Large intestine (tissue), 3 donors: ENCODE measurements at regions not wholly inside any gene's neighbourhood (a gene's known extent, or its start where the extent isn't known, plus 50 kb on each side); places are given as distances from the start of the nearest gene placed in this dataset.

Experiments used
- DNase-seq, 2 donors: peaks; one replicate each; pipeline versions ENCODE4 v3.0.0 to v3.0.0-alpha.2; 2013
- H3K27ac ChIP-seq: one replicate; pipeline ENCODE4 v1.5.1; 2013; ENCODE audit warnings: low read length
- H3K27me3 ChIP-seq: 2 replicates; pipeline ENCODE4 v1.6.1; 2013; ENCODE audit warnings: low read length; ENCODE audit not compliant: control insufficient read depth, insufficient read depth
- H3K36me3 ChIP-seq: 2 replicates; pipeline ENCODE4 v1.6.1; 2013; ENCODE audit warnings: low read length; ENCODE audit not compliant: control insufficient read depth, insufficient read depth
- H3K4me1 ChIP-seq: one replicate; pipeline ENCODE4 v1.6.1; 2013; ENCODE audit warnings: low read length; ENCODE audit not compliant: control insufficient read depth, insufficient read depth
- H3K4me3 ChIP-seq: one replicate; pipeline ENCODE4 v1.5.1; 2013; ENCODE audit warnings: low read length
- H3K9me3 ChIP-seq: one replicate; pipeline ENCODE4 v1.6.1; 2013; ENCODE audit warnings: mild to moderate bottlenecking, low read depth, low read length, moderate library complexity; ENCODE audit not compliant: control insufficient read depth
- WGBS: methylation state at CpG from one replicate; pipeline ENCODE4 v1.1.5; 2013; ENCODE audit warnings: low lambda C conversion rate; ENCODE audit not compliant: insufficient coverage; 5-methylcytosine and 5-hydroxymethylcytosine counted together

- 80% methylated on average over 1 of the region's 4 CpGs for WGBS
- Histone ChIP-seq H3K27ac (no peak overlapping the region), H3K4me3 (no peak overlapping the region), H3K4me1 (no peaks in the 10 kb centered on the region), H3K27me3 (no peaks in the 10 kb centered on the region), H3K9me3 (no peaks in the 10 kb centered on the region), H3K36me3 (no peaks in the 10 kb centered on the region)
- DNase-seq: no peak
Observed at GRCh38 chr3:164620423-164620822, 457.9 kb downstream of the SI start.

DNA sequence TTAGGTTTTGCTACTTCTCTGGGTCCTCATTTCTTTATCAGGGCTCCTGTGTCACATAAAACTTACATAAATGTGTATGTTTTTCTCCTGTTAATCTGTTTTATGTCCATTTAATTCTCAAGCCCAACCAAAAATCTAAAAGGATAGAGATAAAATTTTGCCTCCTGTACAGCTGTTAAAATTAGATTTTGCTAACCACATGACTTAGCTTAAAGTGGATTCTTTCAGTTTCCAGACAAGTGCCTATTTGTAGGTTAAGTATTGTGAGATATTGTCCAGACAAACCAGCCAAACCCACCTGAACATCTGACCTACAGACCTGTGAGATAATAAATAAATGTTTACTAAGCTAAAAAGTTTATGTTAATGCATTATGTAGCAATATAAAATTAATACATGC, 465.5 kb downstream of the SI start:
- no peaks in the 10 kb centered on the region for H3K27me3 ChIP-seq
- H3K9me3 ChIP-seq: no peaks in the 10 kb centered on the region
- no peaks in the 10 kb centered on the region for H3K4me1 ChIP-seq
- no peak overlapping the region for H3K4me3 ChIP-seq
- DNase-seq: no peak
- H3K36me3 ChIP-seq: no peaks in the 10 kb centered on the region
- no peak overlapping the region for H3K27ac ChIP-seq

DNA sequence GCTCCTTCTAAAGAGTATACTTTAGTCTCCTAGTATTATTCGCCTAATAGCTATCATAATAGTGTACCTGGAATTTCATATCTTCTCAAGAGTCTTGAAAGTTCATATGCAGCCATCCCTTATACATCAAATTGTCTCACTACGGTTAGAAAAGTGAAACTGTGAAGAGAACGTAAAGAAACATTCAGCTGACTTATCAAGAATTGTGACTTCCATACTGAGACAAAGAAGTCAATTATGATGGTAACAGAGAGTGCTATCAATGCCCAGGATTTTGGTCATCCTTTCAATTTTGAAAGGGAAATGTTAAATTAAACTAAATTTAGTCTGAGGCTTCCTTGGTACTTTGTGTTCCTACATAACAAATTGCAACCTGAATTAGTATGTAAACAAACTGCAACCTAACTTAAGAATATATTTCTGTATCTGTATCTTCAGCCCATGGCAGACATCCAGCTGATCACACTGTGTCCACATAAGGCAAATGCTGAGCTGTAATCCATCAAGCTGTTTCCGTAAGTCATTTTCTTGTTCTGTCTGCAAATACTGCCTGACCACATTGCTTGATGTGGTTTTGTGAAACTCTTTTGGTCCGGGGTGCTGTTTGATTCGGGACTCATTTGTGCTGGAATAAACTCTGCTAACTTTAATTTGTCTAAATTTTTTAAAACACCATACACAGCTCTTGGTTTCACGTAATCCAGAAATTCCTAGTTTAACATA, 469.6 kb downstream of the SI start:
- Histone ChIP-seq H3K9me3 (no peaks in the 10 kb centered on the region), H3K4me3 (no peak overlapping the region), H3K36me3 (no peaks in the 10 kb centered on the region), H3K27me3 (no peaks in the 10 kb centered on the region), H3K27ac (no peak overlapping the region), H3K4me1 (no peaks in the 10 kb centered on the region)
- DNase-seq: no peak
- 59% methylated on average over 3 of the region's 7 CpGs for WGBS

GRCh38 chr3:164604687-164605086, 473.6 kb downstream of the SI start:
- no CpG with 5 or more reads among the region's 4 CpGs for WGBS
- no peaks in the 10 kb centered on the region for H3K36me3 ChIP-seq
- no peaks in the 10 kb centered on the region for H3K9me3 ChIP-seq
- H3K27ac ChIP-seq: no peak overlapping the region
- no peak for DNase-seq
- no peak overlapping the region for H3K4me3 ChIP-seq
- no peaks in the 10 kb centered on the region for H3K4me1 ChIP-seq
- no peaks in the 10 kb centered on the region for H3K27me3 ChIP-seq

- Histone ChIP-seq H3K9me3 (no peaks in the 10 kb centered on the region), H3K27me3 (no peaks in the 10 kb centered on the region), H3K27ac (no peak overlapping the region), H3K36me3 (no peaks in the 10 kb centered on the region), H3K4me3 (no peak overlapping the region), H3K4me1 (no peaks in the 10 kb centered on the region)
- WGBS: no CpG with 5 or more reads among the region's 2 CpGs
- DNase-seq: no peak
Observed at GRCh38 chr3:164577667-164578210, 500.6 kb downstream of the SI start.

- DNase-seq: no peak
- Histone ChIP-seq H3K4me3 (no peak overlapping the region), H3K4me1 (no peaks in the 10 kb centered on the region), H3K9me3 (no peaks in the 10 kb centered on the region), H3K36me3 (no peaks in the 10 kb centered on the region), H3K27ac (no peak overlapping the region), H3K27me3 (no peaks in the 10 kb centered on the region)
- WGBS: 96% methylated on average over 4 of the region's 4 CpGs
Observed at GRCh38 chr3:164572436-164572835, 505.9 kb downstream of the SI start.

DNA sequence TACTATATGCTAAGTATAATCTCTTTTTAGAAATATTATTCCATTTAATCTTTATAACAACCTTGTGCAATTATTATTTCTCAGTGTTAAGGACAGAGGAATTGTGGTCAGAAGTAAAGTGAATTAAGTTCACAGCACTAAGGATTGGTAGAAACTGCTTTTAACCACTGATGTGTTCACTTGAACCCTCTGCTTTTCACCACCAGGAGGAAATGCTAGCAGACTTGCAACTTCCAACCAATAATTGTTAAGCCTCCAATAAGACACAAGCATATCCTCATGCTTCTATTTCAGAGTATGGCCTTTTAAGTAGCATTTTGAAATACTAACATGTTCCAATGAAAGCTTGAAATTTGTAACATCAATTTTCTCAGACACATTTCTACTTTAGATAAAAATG, 527.4 kb downstream of the SI start:
- Histone ChIP-seq H3K4me1 (no peaks in the 10 kb centered on the region), H3K9me3 (no peaks in the 10 kb centered on the region), H3K36me3 (no peaks in the 10 kb centered on the region), H3K27ac (no peak overlapping the region), H3K27me3 (no peaks in the 10 kb centered on the region), H3K4me3 (no peak overlapping the region)
- no peak for DNase-seq

DNA sequence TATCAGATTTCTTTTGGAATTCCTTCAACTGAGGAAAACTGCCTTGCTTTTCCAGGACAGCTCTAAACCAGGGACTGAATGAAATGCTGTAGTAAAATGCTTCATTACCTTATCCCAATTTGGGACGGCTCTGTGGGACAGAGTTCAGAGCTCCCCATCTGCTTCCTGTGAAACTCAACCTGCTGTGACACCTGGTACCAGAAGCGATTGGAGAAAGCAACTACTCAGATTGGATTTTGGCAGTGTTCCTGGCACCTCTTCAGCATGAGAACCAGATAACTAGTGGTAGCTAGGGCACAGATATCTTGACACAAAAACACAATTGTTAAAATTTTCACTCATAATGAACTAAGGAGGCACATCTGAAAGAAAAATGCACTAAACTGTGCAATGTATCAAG, 539.1 kb downstream of the SI start:
- H3K27me3 ChIP-seq: no peaks in the 10 kb centered on the region
- no peaks in the 10 kb centered on the region for H3K4me1 ChIP-seq
- no peak for DNase-seq
- no peak overlapping the region for H3K27ac ChIP-seq
- no peaks in the 10 kb centered on the region for H3K9me3 ChIP-seq
- H3K4me3 ChIP-seq: no peak overlapping the region
- no CpG with 5 or more reads among the region's 2 CpGs for WGBS
- H3K36me3 ChIP-seq: no peaks in the 10 kb centered on the region

DNA sequence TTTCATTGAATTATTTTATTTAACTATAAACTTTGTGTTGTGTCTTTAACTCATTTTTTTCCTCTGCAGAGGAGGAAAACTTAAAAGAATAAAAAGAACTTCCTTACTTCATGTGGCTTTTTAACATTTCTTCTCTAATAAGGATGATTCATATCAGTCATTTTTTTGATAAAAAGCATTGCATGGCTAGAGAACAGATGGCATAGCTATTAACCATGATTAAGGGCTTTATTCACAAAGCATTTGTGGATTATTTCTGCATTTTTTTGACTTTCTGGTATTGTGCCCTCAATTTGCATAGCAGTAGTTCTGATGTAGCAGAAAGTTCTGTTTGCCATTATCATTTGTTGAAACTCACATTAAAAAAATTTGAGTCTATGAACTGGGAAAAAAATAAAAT, 540.8 kb downstream of the SI start:
- no peak for DNase-seq

DNA sequence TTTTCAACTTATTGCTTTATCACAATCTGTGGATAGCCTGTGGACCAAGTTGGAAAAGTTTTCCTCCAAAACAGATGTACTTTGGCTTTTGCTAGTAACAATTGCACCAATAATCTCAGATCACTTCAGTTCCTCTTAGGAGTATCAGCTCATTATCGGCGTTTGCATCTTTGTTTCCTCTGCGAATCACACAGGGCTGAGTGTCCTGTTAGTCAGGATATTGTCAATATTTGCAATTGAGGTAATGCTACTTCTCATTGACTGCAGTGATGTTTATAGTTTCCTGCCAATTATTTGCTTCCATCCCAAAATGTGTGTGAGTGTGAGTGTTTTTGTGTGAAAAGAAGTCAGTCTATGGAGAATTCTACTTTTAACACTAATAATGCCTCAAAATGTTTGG, 545.0 kb downstream of the SI start:
- no CpG with 5 or more reads among the region's 3 CpGs for WGBS
- DNase-seq: no peak
- no peaks in the 10 kb centered on the region for H3K36me3 ChIP-seq
- no peak overlapping the region for H3K4me3 ChIP-seq
- H3K9me3 ChIP-seq: no peaks in the 10 kb centered on the region
- no peak overlapping the region for H3K27ac ChIP-seq
- no peaks in the 10 kb centered on the region for H3K27me3 ChIP-seq
- H3K4me1 ChIP-seq: no peaks in the 10 kb centered on the region

More for the DNA sequence above, 540.8 kb downstream of the SI start:
- Histone ChIP-seq H3K36me3 (no peaks in the 10 kb centered on the region), H3K4me1 (no peaks in the 10 kb centered on the region), H3K27ac (no peak overlapping the region), H3K27me3 (no peaks in the 10 kb centered on the region), H3K4me3 (no peak overlapping the region), H3K9me3 (no peaks in the 10 kb centered on the region)

DNA sequence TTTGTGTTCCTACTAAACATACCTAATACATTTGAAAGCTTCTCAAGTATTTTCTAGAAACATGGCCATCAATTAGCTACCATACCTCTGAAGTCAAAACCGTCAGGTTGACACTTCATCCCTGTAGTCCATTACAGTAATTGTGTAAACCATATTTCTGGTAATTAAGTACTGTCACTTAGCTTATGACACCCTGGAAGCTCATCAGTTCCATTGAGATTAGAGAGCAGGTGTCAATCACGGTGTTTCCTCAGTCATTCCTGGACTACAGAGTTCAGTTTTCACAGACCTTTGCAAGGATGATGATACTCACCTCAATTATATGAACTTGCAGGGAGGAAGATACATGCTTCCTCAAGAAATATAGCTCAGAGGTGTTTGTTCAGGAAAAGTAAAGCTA, 552.0 kb downstream of the SI start:
- Histone ChIP-seq H3K36me3 (no peaks in the 10 kb centered on the region), H3K4me3 (no peak overlapping the region), H3K4me1 (no peaks in the 10 kb centered on the region), H3K27ac (no peak overlapping the region), H3K27me3 (no peaks in the 10 kb centered on the region), H3K9me3 (peaks cover 5% of the 10 kb centered on the region)
- WGBS: no CpG with 5 or more reads among the region's 2 CpGs
- no peak for DNase-seq
